ENCODE measurements at regions not wholly inside any gene's neighbourhood (a gene's known extent, or its start where the extent isn't known, plus 50 kb on each side); places are given as distances from the start of the nearest gene placed in this dataset.

GRCh38 chr19:30276011-30276882, 95.9 kb upstream of the ZNF536 start:
- 59% methylated on average over 2 of the region's 11 CpGs for WGBS (ENCODE audit: insufficient coverage, low lambda C conversion rate)
- DNase-seq, result no peak

DNA sequence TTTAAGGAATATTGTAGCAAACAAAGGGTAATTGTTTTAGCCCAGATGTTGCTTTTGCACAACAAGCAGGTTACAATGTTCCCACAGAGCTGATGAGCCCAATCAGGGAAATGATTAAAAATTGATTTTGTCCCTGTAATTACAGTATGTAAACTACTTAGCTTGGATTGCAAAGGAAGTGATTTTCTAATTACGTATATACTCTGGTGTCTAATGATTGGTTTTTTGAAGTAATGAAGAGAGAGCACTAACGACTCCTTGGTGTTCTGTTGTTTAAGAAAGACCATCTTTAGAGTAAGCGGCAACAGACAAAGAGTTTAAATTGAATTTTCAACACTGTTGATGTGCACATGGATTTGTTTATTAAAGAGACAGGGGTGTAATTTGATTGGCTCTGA, 95.3 kb upstream of the ZNF536 start:
- no peaks in the 10 kb centered on the region for H3K4me1 ChIP-seq (ENCODE audit: control insufficient read depth, insufficient read depth, low read length)
- no peak overlapping the region for H3K27ac ChIP-seq (ENCODE audit: low read length)
- DNase-seq, result no peak
- WGBS (ENCODE audit: insufficient coverage, low lambda C conversion rate), result 100% methylated on average over 1 of the region's 3 CpGs
- H3K4me3 ChIP-seq (ENCODE audit: low read length), result no peak overlapping the region
- H3K9me3 ChIP-seq (ENCODE audit: control insufficient read depth, low read depth, low read length), result peaks cover 4% of the 10 kb centered on the region
- H3K27me3 ChIP-seq (ENCODE audit: control insufficient read depth, insufficient read depth, low read length), result peaks cover 3% of the 10 kb centered on the region
- H3K36me3 ChIP-seq (ENCODE audit: control insufficient read depth, insufficient read depth, low read length), result no peaks in the 10 kb centered on the region

More at GRCh38 chr19:30276011-30276882, 95.9 kb upstream of the ZNF536 start:
- no peaks in the 10 kb centered on the region for H3K4me1 ChIP-seq (ENCODE audit: control insufficient read depth, insufficient read depth, low read length)
- peaks cover 3% of the 10 kb centered on the region for H3K27me3 ChIP-seq (ENCODE audit: control insufficient read depth, insufficient read depth, low read length)
- no peaks in the 10 kb centered on the region for H3K36me3 ChIP-seq (ENCODE audit: control insufficient read depth, insufficient read depth, low read length)
- H3K27ac ChIP-seq (ENCODE audit: low read length), result no peak overlapping the region
- peaks cover 4% of the 10 kb centered on the region for H3K9me3 ChIP-seq (ENCODE audit: control insufficient read depth, low read depth, low read length)
- H3K4me3 ChIP-seq (ENCODE audit: low read length), result no peak overlapping the region

- H3K9me3 ChIP-seq (ENCODE audit: control insufficient read depth, low read depth, low read length), result no peaks in the 10 kb centered on the region
- DNase-seq, result no peak
- no peak overlapping the region for H3K4me3 ChIP-seq (ENCODE audit: low read length)
- peaks cover 3% of the 10 kb centered on the region for H3K27me3 ChIP-seq (ENCODE audit: control insufficient read depth, insufficient read depth, low read length)
- WGBS (ENCODE audit: insufficient coverage, low lambda C conversion rate), result no CpG with 5 or more reads among the region's 16 CpGs
- H3K36me3 ChIP-seq (ENCODE audit: control insufficient read depth, insufficient read depth, low read length), result no peaks in the 10 kb centered on the region
- H3K4me1 ChIP-seq (ENCODE audit: control insufficient read depth, insufficient read depth, low read length), result no peaks in the 10 kb centered on the region
- no peak overlapping the region for H3K27ac ChIP-seq (ENCODE audit: low read length)
Observed at GRCh38 chr19:30277941-30278881, 94.0 kb upstream of the ZNF536 start.

DNA sequence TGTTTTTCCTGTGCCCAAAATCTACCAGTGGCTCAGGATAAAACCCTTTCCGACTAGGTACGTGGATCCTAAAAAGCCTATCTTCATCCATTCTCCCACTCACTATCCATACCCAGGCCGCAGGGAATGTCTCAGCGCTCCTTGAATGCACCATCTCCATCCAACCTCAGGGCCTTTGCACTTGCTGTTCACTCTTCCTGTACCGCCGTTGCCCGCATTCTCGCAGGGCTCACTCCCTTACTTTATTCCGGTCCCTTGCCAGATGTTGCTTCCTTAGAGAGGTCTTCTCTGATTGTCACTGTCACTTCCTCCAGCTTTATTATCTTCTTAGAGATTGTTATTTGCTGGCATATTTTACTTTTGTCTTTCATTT, 93.3 kb upstream of the ZNF536 start:
- no peak for DNase-seq
- H3K4me1 ChIP-seq (ENCODE audit: control insufficient read depth, insufficient read depth, low read length), result no peaks in the 10 kb centered on the region
- no peak overlapping the region for H3K4me3 ChIP-seq (ENCODE audit: low read length)
- no CpG with 5 or more reads among the region's 9 CpGs for WGBS (ENCODE audit: insufficient coverage, low lambda C conversion rate)
- no peaks in the 10 kb centered on the region for H3K9me3 ChIP-seq (ENCODE audit: control insufficient read depth, low read depth, low read length)
- peaks cover 3% of the 10 kb centered on the region for H3K27me3 ChIP-seq (ENCODE audit: control insufficient read depth, insufficient read depth, low read length)
- no peaks in the 10 kb centered on the region for H3K36me3 ChIP-seq (ENCODE audit: control insufficient read depth, insufficient read depth, low read length)
- H3K27ac ChIP-seq (ENCODE audit: low read length), result no peak overlapping the region

DNA sequence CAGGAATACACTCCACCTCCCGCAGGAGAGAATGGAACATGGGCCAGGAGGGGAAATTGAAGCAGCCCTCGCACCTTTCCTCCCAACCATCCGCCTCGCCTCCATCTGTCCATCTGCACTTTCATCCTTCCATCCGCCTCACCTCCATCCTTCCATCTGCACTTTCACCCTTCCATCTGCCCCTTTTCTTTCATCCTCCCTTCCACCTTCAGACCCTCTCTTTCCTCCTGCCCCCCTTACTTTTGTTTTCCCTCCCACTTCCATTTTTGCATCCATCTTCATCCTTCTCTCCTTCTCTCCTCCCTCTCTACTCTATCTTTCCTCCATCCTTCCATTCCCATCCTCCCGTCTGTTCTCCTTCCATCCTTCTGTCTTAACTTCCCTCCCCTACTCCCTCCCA, 92.2 kb upstream of the ZNF536 start:
- H3K9me3 ChIP-seq (ENCODE audit: control insufficient read depth, low read depth, low read length), result no peaks in the 10 kb centered on the region
- H3K36me3 ChIP-seq (ENCODE audit: control insufficient read depth, insufficient read depth, low read length), result no peaks in the 10 kb centered on the region
- no peak overlapping the region for H3K4me3 ChIP-seq (ENCODE audit: low read length)
- no peak for DNase-seq
- 89% methylated on average over 4 of the region's 6 CpGs for WGBS (ENCODE audit: insufficient coverage, low lambda C conversion rate)
- no peak overlapping the region for H3K27ac ChIP-seq (ENCODE audit: low read length)
- no peaks in the 10 kb centered on the region for H3K4me1 ChIP-seq (ENCODE audit: control insufficient read depth, insufficient read depth, low read length)
- H3K27me3 ChIP-seq (ENCODE audit: control insufficient read depth, insufficient read depth, low read length), result peaks cover 6% of the 10 kb centered on the region

DNA sequence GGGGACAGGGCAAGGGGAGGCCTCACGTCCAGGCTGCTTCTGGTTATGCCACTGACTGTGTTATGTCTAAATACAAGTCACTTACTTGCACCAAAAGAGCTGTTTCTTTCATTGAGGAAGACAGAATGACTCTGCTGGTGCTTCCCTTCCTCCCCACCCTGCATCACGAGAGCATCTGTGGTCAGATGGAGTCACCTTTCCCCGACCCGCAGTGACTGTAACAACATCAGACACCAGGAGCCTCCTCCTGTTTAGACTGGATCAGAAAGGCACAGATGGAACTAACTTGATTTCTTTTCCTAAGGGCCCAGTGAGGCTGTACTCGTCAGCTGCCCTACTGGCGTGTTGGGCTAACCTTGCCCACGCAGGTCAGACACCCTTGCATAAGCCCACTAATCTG, 90.3 kb upstream of the ZNF536 start:
- no CpG with 5 or more reads among the region's 7 CpGs for WGBS (ENCODE audit: insufficient coverage, low lambda C conversion rate)
- Histone ChIP-seq H3K4me3 (ENCODE audit: low read length) (no peak overlapping the region), H3K36me3 (ENCODE audit: control insufficient read depth, insufficient read depth, low read length) (no peaks in the 10 kb centered on the region), H3K9me3 (ENCODE audit: control insufficient read depth, low read depth, low read length) (no peaks in the 10 kb centered on the region), H3K27ac (ENCODE audit: low read length) (no peak overlapping the region), H3K27me3 (ENCODE audit: control insufficient read depth, insufficient read depth, low read length) (peaks cover 6% of the 10 kb centered on the region), H3K4me1 (ENCODE audit: control insufficient read depth, insufficient read depth, low read length) (no peaks in the 10 kb centered on the region)
- DNase-seq, result no peak

DNA sequence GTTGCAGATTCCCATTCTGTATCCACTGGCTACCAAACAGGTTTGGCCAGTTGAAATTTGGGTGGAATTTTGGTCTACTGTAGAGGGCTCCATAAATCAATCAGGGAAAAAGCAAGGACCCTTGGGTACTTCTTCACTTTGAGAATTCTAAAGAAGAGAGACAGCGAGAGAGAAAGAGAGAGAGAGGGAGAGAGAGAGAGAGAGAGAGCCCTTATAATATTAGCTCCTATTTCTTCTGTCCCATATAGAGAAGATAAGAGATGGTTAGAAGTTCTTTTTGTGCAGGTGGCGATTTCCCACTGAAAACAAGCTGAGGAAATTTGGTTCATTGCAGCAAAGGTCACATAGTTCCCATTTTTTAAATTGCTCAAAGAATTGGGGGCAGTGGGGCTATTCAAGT, 88.6 kb upstream of the ZNF536 start:
- WGBS (ENCODE audit: insufficient coverage, low lambda C conversion rate), result 70% methylated on average over 2 of the region's 2 CpGs
- no peaks in the 10 kb centered on the region for H3K36me3 ChIP-seq (ENCODE audit: control insufficient read depth, insufficient read depth, low read length)
- no peak overlapping the region for H3K4me3 ChIP-seq (ENCODE audit: low read length)
- H3K4me1 ChIP-seq (ENCODE audit: control insufficient read depth, insufficient read depth, low read length), result no peaks in the 10 kb centered on the region
- DNase-seq, result no peak
- no peak overlapping the region for H3K27ac ChIP-seq (ENCODE audit: low read length)
- H3K27me3 ChIP-seq (ENCODE audit: control insufficient read depth, insufficient read depth, low read length), result peaks cover 6% of the 10 kb centered on the region
- H3K9me3 ChIP-seq (ENCODE audit: control insufficient read depth, low read depth, low read length), result no peaks in the 10 kb centered on the region

DNA sequence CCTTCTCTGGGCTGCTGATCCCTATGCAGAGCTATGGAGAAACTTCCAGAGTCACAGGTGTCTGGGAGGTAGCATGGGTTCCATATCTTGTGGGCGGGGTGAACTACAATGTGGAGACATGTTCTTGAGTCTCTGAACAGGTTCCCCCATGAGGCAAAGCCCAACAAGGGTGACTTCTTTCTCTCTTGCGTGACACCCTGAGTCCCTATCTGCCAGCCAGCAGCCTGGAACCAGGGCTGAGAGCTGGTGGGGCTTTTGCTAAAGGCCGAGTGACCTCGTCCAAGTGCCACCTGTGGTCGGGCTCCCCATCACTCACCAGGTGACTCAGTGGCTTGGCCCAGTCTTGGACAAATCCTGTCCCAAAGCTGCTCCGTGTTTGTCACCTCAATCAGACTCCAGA, 88.0 kb upstream of the ZNF536 start:
- Histone ChIP-seq H3K4me3 (ENCODE audit: low read length) (no peak overlapping the region), H3K36me3 (ENCODE audit: control insufficient read depth, insufficient read depth, low read length) (no peaks in the 10 kb centered on the region), H3K4me1 (ENCODE audit: control insufficient read depth, insufficient read depth, low read length) (no peaks in the 10 kb centered on the region), H3K27ac (ENCODE audit: low read length) (no peak overlapping the region), H3K9me3 (ENCODE audit: control insufficient read depth, low read depth, low read length) (no peaks in the 10 kb centered on the region), H3K27me3 (ENCODE audit: control insufficient read depth, insufficient read depth, low read length) (peaks cover 6% of the 10 kb centered on the region)
- DNase-seq, result no peak
- WGBS (ENCODE audit: insufficient coverage, low lambda C conversion rate), result no CpG with 5 or more reads among the region's 6 CpGs

DNA sequence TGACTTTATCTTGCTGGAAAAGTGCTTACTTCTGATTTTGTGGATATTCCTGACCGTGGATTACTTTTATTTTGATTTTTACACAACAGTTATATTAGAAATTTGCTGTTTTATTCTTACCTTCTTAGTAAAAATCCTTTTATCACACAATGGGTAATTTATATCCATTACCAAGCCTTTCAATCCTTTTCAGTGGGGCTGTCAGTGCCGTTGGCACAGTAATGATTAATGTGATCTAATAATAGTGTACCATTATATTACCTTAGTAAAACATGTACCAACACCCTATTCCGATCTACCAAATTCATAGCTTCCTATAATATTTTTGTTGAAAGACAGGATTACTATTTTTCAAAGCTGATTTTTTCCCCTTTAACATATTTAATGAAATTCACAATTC, 87.3 kb upstream of the ZNF536 start:
- WGBS (ENCODE audit: insufficient coverage, low lambda C conversion rate), result 96% methylated on average over 2 of the region's 3 CpGs
- Histone ChIP-seq H3K4me3 (ENCODE audit: low read length) (no peak overlapping the region), H3K27ac (ENCODE audit: low read length) (no peak overlapping the region), H3K36me3 (ENCODE audit: control insufficient read depth, insufficient read depth, low read length) (no peaks in the 10 kb centered on the region), H3K27me3 (ENCODE audit: control insufficient read depth, insufficient read depth, low read length) (peaks cover 6% of the 10 kb centered on the region), H3K4me1 (ENCODE audit: control insufficient read depth, insufficient read depth, low read length) (no peaks in the 10 kb centered on the region), H3K9me3 (ENCODE audit: control insufficient read depth, low read depth, low read length) (no peaks in the 10 kb centered on the region)
- DNase-seq, result no peak

DNA sequence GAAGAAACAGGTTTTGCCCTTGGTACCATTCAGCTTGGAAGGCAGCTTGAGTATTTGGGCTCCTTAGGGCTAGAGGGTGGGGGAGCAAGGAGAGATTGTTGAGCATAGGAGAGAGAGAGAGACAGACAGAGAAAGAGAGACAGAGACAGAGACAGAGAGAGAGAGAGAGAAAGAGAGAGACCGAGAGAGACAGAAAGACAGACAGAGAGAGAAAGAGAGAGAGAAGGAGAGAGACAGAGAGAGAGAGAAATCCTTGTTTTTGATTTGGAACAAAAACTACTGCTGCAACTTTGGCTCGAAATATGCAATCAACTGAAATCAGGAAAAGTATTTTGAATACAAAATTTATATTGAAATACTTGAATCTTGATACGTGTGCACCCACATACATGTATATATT, 85.8 kb upstream of the ZNF536 start:
- H3K36me3 ChIP-seq (ENCODE audit: control insufficient read depth, insufficient read depth, low read length), result no peaks in the 10 kb centered on the region
- H3K27me3 ChIP-seq (ENCODE audit: control insufficient read depth, insufficient read depth, low read length), result peaks cover 2% of the 10 kb centered on the region
- DNase-seq, result no peak
- no peaks in the 10 kb centered on the region for H3K4me1 ChIP-seq (ENCODE audit: control insufficient read depth, insufficient read depth, low read length)
- H3K9me3 ChIP-seq (ENCODE audit: control insufficient read depth, low read depth, low read length), result no peaks in the 10 kb centered on the region
- WGBS (ENCODE audit: insufficient coverage, low lambda C conversion rate), result 96% methylated on average over 3 of the region's 3 CpGs
- no peak overlapping the region for H3K4me3 ChIP-seq (ENCODE audit: low read length)
- H3K27ac ChIP-seq (ENCODE audit: low read length), result no peak overlapping the region
